Effector memory CD8-positive, alpha-beta T cell (primary cell): ENCODE measurements at regions not wholly inside any gene's neighbourhood (a gene's known extent, or its start where the extent isn't known, plus 50 kb on each side); places are given as distances from the start of the nearest gene placed in this dataset.
"Not testable (repeated sequence)": the region's sequence is repeated elsewhere in the genome, so short reads cannot be mapped to it uniquely, and the experiment has no call there.

Experiments used
- ATAC-seq: fragments of 150-1000 bp; cut with Tn5 transposase; replicated peaks from 2 replicates; pipeline ENCODE4 v1.10.0; 2021; ENCODE audit warnings: mild to moderate bottlenecking, moderate library complexity
- DNase-seq, 3 experiments: peaks; one replicate each; pipeline ENCODE4 v3.0.0; 2021
- H3K27ac Mint-ChIP-seq, 2 donors: one replicate each; pipeline ENCODE4 v1.8.0; 2022; ENCODE audit warnings: mild to moderate bottlenecking in 2 of 2, mixed read lengths in 2 of 2, moderate library complexity in 2 of 2
- H3K27me3 Mint-ChIP-seq, 2 donors: one replicate each; pipeline ENCODE4 v1.8.0; 2022; ENCODE audit warnings: mixed read lengths in 2 of 2
- H3K36me3 Mint-ChIP-seq: one replicate; pipeline ENCODE4 v1.8.0; 2022; ENCODE audit warnings: mild to moderate bottlenecking, moderate library complexity, mixed read lengths; ENCODE audit not compliant: insufficient read depth
- H3K4me1 Mint-ChIP-seq, 2 donors: one replicate each; pipeline ENCODE4 v1.8.0; 2022; ENCODE audit warnings: low read depth in 2 of 2, mixed read lengths in 2 of 2
- H3K4me3 Mint-ChIP-seq, 2 donors: one replicate each; pipeline ENCODE4 v1.8.0; 2022; ENCODE audit warnings: mild to moderate bottlenecking in 2 of 2, mixed read lengths in 2 of 2, moderate library complexity in 2 of 2
- H3K9me3 Mint-ChIP-seq, 2 donors: one replicate each; pipeline ENCODE4 v1.8.0; 2022; ENCODE audit warnings: mixed read lengths in 2 of 2

GRCh38 chr16:49951574-49952195 is 73.3 kb upstream of the CNEP1R1 start:
- Mint-ChIP-seq H3K36me3 (no peaks in the 10 kb centered on the region), H3K27me3 (peaks cover 20 to 43% of the 10 kb centered on the region in 2 donors), H3K4me1 (no peaks in the 10 kb centered on the region), H3K27ac (no peak overlapping the region), H3K4me3 (no peak overlapping the region), H3K9me3 (no peaks in the 10 kb centered on the region)
- DNase-seq (no peak), ATAC-seq (no peak)

DNA sequence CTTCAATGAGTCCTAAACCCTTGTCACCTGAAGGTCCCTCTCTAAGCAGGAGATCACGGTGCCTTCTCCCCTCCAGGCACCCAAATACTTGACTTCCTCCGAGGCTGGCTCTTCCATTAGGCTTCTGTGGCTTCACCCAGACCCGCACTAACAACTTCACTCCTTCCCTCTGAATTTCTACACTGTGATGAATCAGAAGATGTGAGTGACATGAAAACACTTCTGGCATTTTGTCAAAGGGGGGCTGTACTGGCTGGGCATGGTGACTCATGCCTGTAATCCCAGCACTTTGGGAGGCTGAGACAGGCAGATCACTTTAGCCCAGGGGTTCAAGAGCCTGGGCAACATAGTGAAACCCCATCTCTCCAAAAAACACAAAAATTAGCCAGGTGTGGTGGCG is 72.6 kb upstream of the CNEP1R1 start:
- Mint-ChIP-seq H3K4me3 (no peak overlapping the region), H3K9me3 (no peaks in the 10 kb centered on the region), H3K27me3 (peaks cover 25 to 49% of the 10 kb centered on the region in 2 donors), H3K4me1 (no peaks in the 10 kb centered on the region), H3K36me3 (no peaks in the 10 kb centered on the region), H3K27ac (no peak overlapping the region)
- DNase-seq, result no peak
- ATAC-seq, result no peak

DNA sequence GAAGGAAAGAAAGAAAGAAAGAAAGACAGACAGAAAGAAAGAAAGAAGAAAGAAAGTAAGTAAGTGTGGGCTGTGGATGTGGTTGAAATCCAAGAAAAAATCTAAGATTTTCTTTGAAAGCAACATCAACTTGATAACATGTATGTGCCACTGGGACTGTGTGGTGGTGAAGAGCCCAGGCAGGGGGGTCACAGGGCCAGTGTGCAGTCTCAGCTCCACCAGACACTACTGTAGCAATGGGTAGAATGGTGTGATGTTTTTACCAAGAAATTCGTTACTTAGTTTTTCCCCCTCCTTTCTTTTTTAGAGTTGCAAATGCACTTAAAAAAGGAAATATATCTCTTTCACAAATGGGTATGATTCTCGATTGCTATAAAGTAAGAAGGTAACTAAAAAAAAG is 71.9 kb upstream of the CNEP1R1 start:
- ATAC-seq (no peak), DNase-seq (no peak)
- H3K27ac Mint-ChIP-seq, result no peak overlapping the region
- H3K4me1 Mint-ChIP-seq, result no peaks in the 10 kb centered on the region
- H3K9me3 Mint-ChIP-seq, result no peaks in the 10 kb centered on the region
- H3K4me3 Mint-ChIP-seq, result no peak overlapping the region
- H3K36me3 Mint-ChIP-seq, result no peaks in the 10 kb centered on the region
- peaks cover 19 to 43% of the 10 kb centered on the region in 2 donors for H3K27me3 Mint-ChIP-seq

GRCh38 chr16:49955858-49956257 is 69.2 kb upstream of the CNEP1R1 start:
- Mint-ChIP-seq H3K4me3 (no peak overlapping the region), H3K27ac (no peak overlapping the region), H3K4me1 (no peaks in the 10 kb centered on the region), H3K27me3 (peaks cover 13 to 32% of the 10 kb centered on the region in 2 donors), H3K36me3 (no peaks in the 10 kb centered on the region), H3K9me3 (no peaks in the 10 kb centered on the region)
- ATAC-seq (no peak), DNase-seq (no peak)

DNA sequence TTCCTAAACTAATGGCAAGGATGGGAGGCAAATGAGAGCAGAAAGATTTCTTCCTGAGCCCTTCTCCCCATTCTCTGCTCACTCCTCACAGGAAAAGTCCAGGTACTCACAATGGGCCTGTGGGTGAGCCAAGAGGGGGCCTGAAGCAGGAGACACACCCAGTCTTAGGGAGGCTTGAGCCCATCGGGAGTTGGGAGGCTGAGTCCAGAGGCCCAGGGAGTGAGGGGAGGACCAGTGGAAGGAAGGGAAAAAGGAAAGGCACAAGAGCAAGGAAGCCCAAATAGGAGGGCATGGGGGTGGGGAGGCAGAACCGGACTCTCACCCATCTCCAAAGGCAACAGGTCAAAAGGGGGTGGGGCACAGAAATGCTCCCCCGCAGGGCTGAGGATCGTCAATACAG is 68.1 kb upstream of the CNEP1R1 start:
- ATAC-seq (no peak), DNase-seq (no peak)
- no peaks in the 10 kb centered on the region for H3K36me3 Mint-ChIP-seq
- H3K4me3 Mint-ChIP-seq, result no peak overlapping the region
- no peak overlapping the region for H3K27ac Mint-ChIP-seq
- peaks cover 13 to 36% of the 10 kb centered on the region in 2 donors for H3K27me3 Mint-ChIP-seq
- H3K4me1 Mint-ChIP-seq, result no peaks in the 10 kb centered on the region
- H3K9me3 Mint-ChIP-seq, result no peaks in the 10 kb centered on the region

DNA sequence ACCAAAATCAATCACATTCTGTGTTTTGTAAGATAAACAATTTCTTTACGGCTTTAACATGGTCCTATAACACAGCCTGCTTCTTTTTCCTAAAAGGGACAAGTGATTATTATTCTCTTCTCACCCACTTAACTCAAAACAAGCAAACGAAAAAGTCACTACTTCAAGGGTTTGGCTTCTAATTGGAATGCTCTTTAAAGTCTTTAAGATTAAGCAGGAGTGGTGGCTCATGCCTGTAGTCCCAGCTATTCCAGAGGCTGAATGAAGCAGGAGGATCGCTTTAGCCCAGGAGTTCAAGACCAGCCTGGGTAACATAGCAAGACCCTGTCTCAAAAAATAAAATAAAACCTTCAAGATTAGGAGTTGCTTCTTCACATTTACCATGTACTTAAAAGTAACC is 66.6 kb upstream of the CNEP1R1 start:
- no peaks in the 10 kb centered on the region for H3K4me1 Mint-ChIP-seq
- no peak overlapping the region for H3K27ac Mint-ChIP-seq
- peaks cover 26 to 43% of the 10 kb centered on the region in 2 donors for H3K27me3 Mint-ChIP-seq
- H3K9me3 Mint-ChIP-seq, result no peaks in the 10 kb centered on the region
- no peak overlapping the region for H3K4me3 Mint-ChIP-seq
- no peaks in the 10 kb centered on the region for H3K36me3 Mint-ChIP-seq
- ATAC-seq (no peak), DNase-seq (no peak)

GRCh38 chr16:49959552-49960277 is 65.3 kb upstream of the CNEP1R1 start:
- ATAC-seq, result no peak
- H3K27ac Mint-ChIP-seq, result no peak overlapping the region
- H3K4me1 Mint-ChIP-seq, result no peaks in the 10 kb centered on the region
- H3K27me3 Mint-ChIP-seq, result peaks cover 35 to 38% of the 10 kb centered on the region in 2 donors
- no peak for DNase-seq
- no peaks in the 10 kb centered on the region for H3K9me3 Mint-ChIP-seq
- H3K36me3 Mint-ChIP-seq, result no peaks in the 10 kb centered on the region
- H3K4me3 Mint-ChIP-seq, result no peak overlapping the region

GRCh38 chr16:49961089-49961488 is 63.9 kb upstream of the CNEP1R1 start:
- DNase-seq (no peak), ATAC-seq (no peak)
- Mint-ChIP-seq H3K4me3 (no peak overlapping the region), H3K27me3 (peaks cover 47 to 50% of the 10 kb centered on the region in 2 donors), H3K27ac (no peak overlapping the region), H3K9me3 (no peaks in the 10 kb centered on the region), H3K4me1 (no peaks in the 10 kb centered on the region), H3K36me3 (no peaks in the 10 kb centered on the region)

- H3K4me3 Mint-ChIP-seq, ATAC-seq, DNase-seq, H3K4me1 Mint-ChIP-seq, H3K9me3 Mint-ChIP-seq, H3K36me3 Mint-ChIP-seq, H3K27ac Mint-ChIP-seq: not testable (repeated sequence)
- H3K27me3 Mint-ChIP-seq, result peaks cover 47 to 49% of the 10 kb centered on the region in 2 donors
Observed at GRCh38 chr16:49962566-49962965, 62.5 kb upstream of the CNEP1R1 start.

DNA sequence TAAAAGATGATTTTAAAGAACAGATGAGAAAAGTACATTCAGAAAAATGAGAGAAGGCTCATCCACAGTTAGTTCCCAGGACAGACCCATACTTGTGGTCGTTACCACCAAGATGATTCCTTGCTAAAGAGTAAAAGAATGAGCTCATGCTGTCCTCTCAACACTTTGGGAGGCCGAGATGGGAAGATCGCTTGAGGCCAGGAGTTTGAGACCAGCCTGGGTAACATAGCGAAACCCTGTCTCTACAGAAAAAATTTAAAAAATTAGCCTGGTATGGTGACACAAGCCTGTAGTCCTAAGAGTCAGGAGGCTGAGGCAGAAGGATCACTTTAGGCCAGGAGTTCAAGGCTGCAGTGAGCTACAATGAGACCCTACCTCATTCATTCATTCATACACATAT is 60.7 kb upstream of the CNEP1R1 start:
- Mint-ChIP-seq H3K4me3 (no peak overlapping the region), H3K4me1 (no peaks in the 10 kb centered on the region), H3K9me3 (no peaks in the 10 kb centered on the region), H3K27me3 (peaks cover 65 to 66% of the 10 kb centered on the region in 2 donors), H3K27ac (no peak overlapping the region), H3K36me3 (no peaks in the 10 kb centered on the region)
- ATAC-seq, result no peak
- DNase-seq, result no peak

- Mint-ChIP-seq H3K9me3 (no peaks in the 10 kb centered on the region), H3K27ac (no peak overlapping the region), H3K4me3 (no peak overlapping the region), H3K4me1 (no peaks in the 10 kb centered on the region), H3K36me3 (no peaks in the 10 kb centered on the region), H3K27me3 (peaks cover 67 to 69% of the 10 kb centered on the region in 2 donors)
- DNase-seq (no peak), ATAC-seq (no peak)
Observed at GRCh38 chr16:49964973-49965372, 60.1 kb upstream of the CNEP1R1 start.

DNA sequence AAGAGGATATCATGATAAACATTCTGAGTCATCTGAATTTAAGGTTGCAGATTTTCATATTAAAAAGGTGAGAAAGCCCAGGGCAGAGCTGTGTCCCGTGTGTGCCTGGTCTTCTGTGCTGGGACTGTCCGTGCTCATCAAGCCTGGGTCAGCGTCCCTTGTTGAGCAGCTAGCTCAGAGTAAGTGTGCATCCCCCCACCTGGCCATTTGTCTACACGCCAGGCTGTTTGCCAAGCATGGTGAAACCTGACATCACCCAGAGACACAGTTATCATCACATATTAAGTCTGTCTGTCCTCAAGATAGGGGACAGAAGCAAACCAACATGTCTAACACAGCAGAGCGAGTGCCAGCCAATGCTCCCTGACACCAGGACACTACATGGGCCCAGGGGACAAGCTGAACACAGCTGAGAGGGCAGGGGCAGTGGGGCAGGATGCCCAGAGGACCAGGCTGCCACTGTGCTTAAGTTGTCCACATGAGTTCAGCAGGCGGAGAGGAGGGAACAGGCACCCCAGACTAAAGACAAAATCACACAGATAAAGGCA is 57.9 kb upstream of the CNEP1R1 start:
- H3K9me3 Mint-ChIP-seq, result no peaks in the 10 kb centered on the region
- ATAC-seq (no peak), DNase-seq (no peak)
- no peak overlapping the region for H3K27ac Mint-ChIP-seq
- H3K4me3 Mint-ChIP-seq, result no peak overlapping the region
- no peaks in the 10 kb centered on the region for H3K4me1 Mint-ChIP-seq
- no peaks in the 10 kb centered on the region for H3K36me3 Mint-ChIP-seq
- H3K27me3 Mint-ChIP-seq, result peaks cover 65 to 68% of the 10 kb centered on the region in 2 donors

DNA sequence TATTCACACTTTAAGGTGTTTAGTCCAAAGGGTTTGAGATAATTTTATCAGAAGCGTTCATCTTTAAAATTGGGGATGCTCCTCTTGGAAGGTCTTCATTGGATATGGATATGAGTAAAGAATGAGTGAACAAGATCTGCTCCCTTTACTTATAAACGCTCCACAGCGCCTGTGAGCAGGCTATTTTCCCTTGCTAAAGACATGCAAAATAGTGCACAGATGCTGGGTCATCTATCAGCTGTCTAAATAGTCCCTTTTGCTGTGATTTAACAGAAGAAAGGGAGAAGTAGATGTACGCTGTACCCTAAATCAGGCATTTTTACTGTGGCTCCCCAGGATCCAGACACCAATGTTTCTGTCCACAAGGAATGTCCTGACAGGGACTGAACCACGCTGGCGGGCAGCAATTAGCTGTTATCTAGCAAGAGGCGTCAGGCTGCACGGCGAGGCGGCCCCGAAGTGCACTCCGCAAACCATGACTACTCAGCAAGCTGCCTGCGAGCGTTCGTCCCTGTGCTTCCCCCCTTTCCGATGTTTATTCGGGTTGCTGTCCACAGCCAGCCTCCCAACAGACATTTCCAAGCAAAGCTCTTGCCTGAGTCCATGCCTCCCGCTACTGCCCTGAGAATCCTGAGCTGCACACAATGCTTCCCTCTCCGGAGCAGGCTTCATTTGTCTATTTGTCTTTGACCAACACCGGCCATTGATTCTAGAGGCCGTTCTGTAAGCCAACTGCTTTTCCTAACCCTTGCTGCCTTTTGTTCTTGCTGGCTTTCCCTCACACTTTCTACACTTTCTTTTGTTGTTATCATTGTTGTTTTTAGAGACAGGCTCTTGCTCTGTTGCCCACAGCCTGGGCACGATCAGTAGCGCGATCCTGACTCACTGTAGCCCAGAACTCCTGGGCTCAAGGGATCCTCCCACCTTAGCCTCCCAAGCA is 55.7 kb upstream of the CNEP1R1 start:
- Mint-ChIP-seq H3K27me3 (peaks cover 62 to 76% of the 10 kb centered on the region in 2 donors), H3K4me3 (no peak overlapping the region), H3K4me1 (no peaks in the 10 kb centered on the region), H3K27ac (no peak overlapping the region), H3K36me3 (no peaks in the 10 kb centered on the region), H3K9me3 (no peaks in the 10 kb centered on the region)
- ATAC-seq (no peak), DNase-seq (no peak)
